ENCODE measurements at regions not wholly inside any gene's neighbourhood (a gene's known extent, or its start where the extent isn't known, plus 50 kb on each side); places are given as distances from the start of the nearest gene placed in this dataset.

DNA sequence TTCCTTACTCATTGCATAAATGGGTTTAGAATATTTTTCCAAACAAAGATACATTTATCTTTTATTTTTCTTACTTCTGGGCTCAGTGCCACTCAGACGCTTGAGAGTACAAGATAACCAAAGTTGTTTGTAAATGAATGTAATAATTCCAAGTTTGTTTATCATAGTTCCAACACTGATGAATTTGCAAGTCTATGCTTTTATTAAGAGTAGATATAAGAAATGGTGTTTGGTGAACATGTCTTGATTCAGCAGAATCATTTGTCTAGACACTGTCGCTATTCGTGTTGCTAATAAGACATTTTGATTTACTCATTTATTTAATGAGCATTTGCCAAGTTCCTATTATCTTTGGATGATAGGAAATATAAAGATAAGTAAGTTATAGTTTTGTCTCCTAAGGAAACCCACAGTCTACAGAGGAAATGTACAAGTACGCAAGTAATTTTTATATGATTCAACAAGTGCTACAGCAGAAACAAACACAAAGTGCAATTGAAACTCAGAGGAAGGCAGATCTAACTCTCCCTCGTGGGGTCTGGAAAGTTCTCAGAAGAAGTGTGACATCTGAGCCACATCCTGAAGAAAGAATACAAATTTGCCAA lies 132.8 kb upstream of the FSCB start:
- no peak overlapping the region for H3K4me2 ChIP-seq
- no peak overlapping the region for H2AFZ ChIP-seq (ENCODE audit: low read depth)
- H3K9ac ChIP-seq = no peak overlapping the region
- TF ChIP-seq, protein P1, sequence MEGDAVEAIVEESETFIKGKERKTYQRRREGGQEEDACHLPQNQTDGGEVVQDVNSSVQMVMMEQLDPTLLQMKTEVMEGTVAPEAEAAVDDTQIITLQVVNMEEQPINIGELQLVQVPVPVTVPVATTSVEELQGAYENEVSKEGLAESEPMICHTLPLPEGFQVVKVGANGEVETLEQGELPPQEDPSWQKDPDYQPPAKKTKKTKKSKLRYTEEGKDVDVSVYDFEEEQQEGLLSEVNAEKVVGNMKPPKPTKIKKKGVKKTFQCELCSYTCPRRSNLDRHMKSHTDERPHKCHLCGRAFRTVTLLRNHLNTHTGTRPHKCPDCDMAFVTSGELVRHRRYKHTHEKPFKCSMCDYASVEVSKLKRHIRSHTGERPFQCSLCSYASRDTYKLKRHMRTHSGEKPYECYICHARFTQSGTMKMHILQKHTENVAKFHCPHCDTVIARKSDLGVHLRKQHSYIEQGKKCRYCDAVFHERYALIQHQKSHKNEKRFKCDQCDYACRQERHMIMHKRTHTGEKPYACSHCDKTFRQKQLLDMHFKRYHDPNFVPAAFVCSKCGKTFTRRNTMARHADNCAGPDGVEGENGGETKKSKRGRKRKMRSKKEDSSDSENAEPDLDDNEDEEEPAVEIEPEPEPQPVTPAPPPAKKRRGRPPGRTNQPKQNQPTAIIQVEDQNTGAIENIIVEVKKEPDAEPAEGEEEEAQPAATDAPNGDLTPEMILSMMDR (conservative IDR thresholded peaks at IDR 0.05; ENCODE audit: low read depth, low read length) = no peak
- no peaks in the 10 kb centered on the region for H3K4me1 ChIP-seq (ENCODE audit: low read depth, poor library complexity, severe bottlenecking)
- H4K20me1 ChIP-seq (ENCODE audit: insufficient read depth) = no peaks in the 10 kb centered on the region
- H3K27me3 ChIP-seq (ENCODE audit: insufficient read depth, low read depth) = no peaks in the 10 kb centered on the region
- no peaks in the 10 kb centered on the region for H3K36me3 ChIP-seq (ENCODE audit: insufficient read depth)
- H3K27ac ChIP-seq = no peak overlapping the region
- no peak overlapping the region for H3K4me3 ChIP-seq (IDR thresholded peaks at IDR 0.05; ENCODE audit: insufficient read depth, low read depth, low read length)
- H3K79me2 ChIP-seq (ENCODE audit: insufficient read depth, low read depth) = no peaks in the 10 kb centered on the region

DNA sequence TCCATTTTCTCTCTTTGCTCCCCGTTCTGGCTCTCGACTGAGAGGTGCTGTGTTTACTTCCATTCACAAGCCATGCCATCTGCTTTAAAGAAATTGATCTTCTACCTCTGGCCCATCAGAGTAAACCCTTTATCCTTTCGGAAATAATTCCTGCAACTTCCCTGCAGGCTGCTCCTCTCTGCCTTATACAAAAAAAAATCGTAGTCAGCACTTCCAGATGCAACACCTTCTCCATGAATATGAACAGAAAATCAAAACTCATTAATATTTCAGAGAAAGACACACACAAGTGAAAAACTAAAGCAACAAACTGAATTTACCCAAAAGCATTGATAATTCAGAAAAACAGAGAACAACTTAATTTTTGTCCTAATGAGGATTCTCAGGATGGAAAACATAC lies 127.6 kb upstream of the FSCB start:
- Histone ChIP-seq H3K4me1 (ENCODE audit: low read depth, poor library complexity, severe bottlenecking) (no peaks in the 10 kb centered on the region), H3K4me3 (IDR thresholded peaks at IDR 0.05; ENCODE audit: insufficient read depth, low read depth, low read length) (no peak overlapping the region), H3K9ac (no peak overlapping the region), H3K4me2 (no peak overlapping the region), H3K27ac (no peak overlapping the region), H3K27me3 (ENCODE audit: insufficient read depth, low read depth) (no peaks in the 10 kb centered on the region), H2AFZ (ENCODE audit: low read depth) (no peak overlapping the region), H3K79me2 (ENCODE audit: insufficient read depth, low read depth) (no peaks in the 10 kb centered on the region), H4K20me1 (ENCODE audit: insufficient read depth) (no peaks in the 10 kb centered on the region), H3K36me3 (ENCODE audit: insufficient read depth) (no peaks in the 10 kb centered on the region)
- TF ChIP-seq, protein P1 (conservative IDR thresholded peaks at IDR 0.05; ENCODE audit: low read depth, low read length) = no peak

DNA sequence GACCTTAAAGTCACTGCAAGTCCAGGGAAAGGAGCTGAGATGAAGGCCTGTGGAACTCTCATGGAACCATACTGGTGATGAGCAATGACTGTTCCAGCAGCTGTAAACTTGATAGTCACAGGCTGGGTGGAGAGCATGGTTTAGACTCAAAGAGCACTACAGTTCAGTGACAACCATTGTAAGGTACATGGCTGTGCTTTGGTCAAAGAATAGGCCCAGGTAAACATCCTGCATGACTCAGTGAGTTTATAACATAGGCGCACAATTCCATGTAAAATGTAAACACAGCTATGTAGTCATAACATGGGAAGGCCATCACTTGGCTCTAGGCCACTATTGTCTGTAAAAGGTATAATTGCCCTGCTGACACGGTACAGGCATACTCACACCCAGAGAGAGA lies 119.3 kb upstream of the FSCB start:
- Histone ChIP-seq H3K27ac (no peak overlapping the region), H3K4me3 (IDR thresholded peaks at IDR 0.05; ENCODE audit: insufficient read depth, low read depth, low read length) (no peak overlapping the region)
- TF ChIP-seq, protein P1 (conservative IDR thresholded peaks at IDR 0.05; ENCODE audit: low read depth, low read length) = no peak

DNA sequence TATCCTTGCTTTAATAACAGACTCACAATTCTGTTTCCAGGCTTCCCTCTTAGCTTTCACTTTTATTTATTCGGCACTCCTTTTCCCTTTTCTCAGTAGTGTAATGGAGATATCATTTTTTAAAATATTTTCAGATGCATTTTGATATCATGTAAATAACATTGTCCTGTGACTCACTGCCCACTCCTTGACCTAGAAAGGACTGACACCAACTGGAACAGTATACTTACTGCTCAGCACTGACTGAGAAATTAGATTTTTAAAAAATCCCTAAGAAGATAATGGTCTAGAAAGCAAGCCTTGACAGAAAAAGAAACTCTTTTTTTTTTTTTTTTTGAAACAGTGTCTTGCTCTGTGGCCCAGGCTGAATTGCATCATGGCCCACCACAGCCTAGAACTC lies 118.0 kb upstream of the FSCB start:
- no peaks in the 10 kb centered on the region for H3K4me1 ChIP-seq (ENCODE audit: low read depth, poor library complexity, severe bottlenecking)
- H3K27ac ChIP-seq = no peak overlapping the region
- H3K9ac ChIP-seq = no peak overlapping the region
- H3K4me3 ChIP-seq (IDR thresholded peaks at IDR 0.05; ENCODE audit: insufficient read depth, low read depth, low read length) = no peak overlapping the region
- H4K20me1 ChIP-seq (ENCODE audit: insufficient read depth) = no peaks in the 10 kb centered on the region
- no peak overlapping the region for H3K4me2 ChIP-seq
- no peaks in the 10 kb centered on the region for H3K79me2 ChIP-seq (ENCODE audit: insufficient read depth, low read depth)
- TF ChIP-seq, protein P1 (conservative IDR thresholded peaks at IDR 0.05; ENCODE audit: low read depth, low read length) = no peak
- no peaks in the 10 kb centered on the region for H3K27me3 ChIP-seq (ENCODE audit: insufficient read depth, low read depth)
- no peaks in the 10 kb centered on the region for H3K36me3 ChIP-seq (ENCODE audit: insufficient read depth)
- no peak overlapping the region for H2AFZ ChIP-seq (ENCODE audit: low read depth)

More for the DNA sequence above, 119.3 kb upstream of the FSCB start:
- Histone ChIP-seq H3K9ac (no peak overlapping the region), H2AFZ (ENCODE audit: low read depth) (no peak overlapping the region), H3K27me3 (ENCODE audit: insufficient read depth, low read depth) (no peaks in the 10 kb centered on the region), H4K20me1 (ENCODE audit: insufficient read depth) (no peaks in the 10 kb centered on the region), H3K79me2 (ENCODE audit: insufficient read depth, low read depth) (no peaks in the 10 kb centered on the region), H3K36me3 (ENCODE audit: insufficient read depth) (no peaks in the 10 kb centered on the region), H3K4me2 (no peak overlapping the region), H3K4me1 (ENCODE audit: low read depth, poor library complexity, severe bottlenecking) (no peaks in the 10 kb centered on the region)
